Thymus (tissue), 11 donors: ENCODE measurements at regions not wholly inside any gene's neighbourhood (a gene's known extent, or its start where the extent isn't known, plus 50 kb on each side); places are given as distances from the start of the nearest gene placed in this dataset.
A peak's percentile ranks its signal among the peaks of the same experiment; 100 is the strongest.

Experiments
- DNase-seq, 9 donors: peaks; one replicate each; pipeline ENCODE4 v3.0.0-alpha.2; 2013; ENCODE audit warnings: low spot score in 9 of 9, low read depth in 6 of 9, missing footprints in 1 of 9
- H3K27ac ChIP-seq, 2 donors: one replicate each; pipeline ENCODE4 v1.5.1; 2013; ENCODE audit warnings: control low read depth in 1 of 2, low read depth in 1 of 2, low read length in 1 of 2, mild to moderate bottlenecking in 1 of 2, moderate library complexity in 1 of 2
- H3K27me3 ChIP-seq, 2 donors: one replicate each; pipeline ENCODE4 v1.5.1; 2013; ENCODE audit warnings: low read length in 1 of 2; ENCODE audit not compliant: control insufficient read depth in 2 of 2, insufficient read depth in 1 of 2
- H3K36me3 ChIP-seq, 2 donors: one replicate each; pipeline ENCODE4 v1.5.1; 2013; ENCODE audit warnings: low read length in 1 of 2, mild to moderate bottlenecking in 1 of 2, moderate library complexity in 1 of 2; ENCODE audit not compliant: control insufficient read depth in 2 of 2, insufficient read depth in 2 of 2
- H3K4me1 ChIP-seq, 2 donors: one replicate each; pipeline ENCODE4 v1.5.1; 2013; ENCODE audit warnings: low read length in 2 of 2; ENCODE audit not compliant: control insufficient read depth in 2 of 2, insufficient read depth in 2 of 2
- H3K4me3 ChIP-seq, 2 donors: one replicate each; pipeline ENCODE4 v1.5.1; 2013; ENCODE audit warnings: low read length in 2 of 2, control low read depth in 1 of 2, mild to moderate bottlenecking in 1 of 2
- H3K9me3 ChIP-seq, 2 donors: one replicate each; pipeline ENCODE4 v1.5.1; 2013; ENCODE audit warnings: low read length in 1 of 2, mild to moderate bottlenecking in 1 of 2; ENCODE audit not compliant: control insufficient read depth in 2 of 2, insufficient read depth in 1 of 2
- WGBS: extraction: QIAGEN DNeasy Blood & Tissue Kit; methylation state at CpG from one replicate; pipeline ENCODE4 v1.1.7; 2013; 5-methylcytosine and 5-hydroxymethylcytosine counted together
- donor health status: healthy.

DNA sequence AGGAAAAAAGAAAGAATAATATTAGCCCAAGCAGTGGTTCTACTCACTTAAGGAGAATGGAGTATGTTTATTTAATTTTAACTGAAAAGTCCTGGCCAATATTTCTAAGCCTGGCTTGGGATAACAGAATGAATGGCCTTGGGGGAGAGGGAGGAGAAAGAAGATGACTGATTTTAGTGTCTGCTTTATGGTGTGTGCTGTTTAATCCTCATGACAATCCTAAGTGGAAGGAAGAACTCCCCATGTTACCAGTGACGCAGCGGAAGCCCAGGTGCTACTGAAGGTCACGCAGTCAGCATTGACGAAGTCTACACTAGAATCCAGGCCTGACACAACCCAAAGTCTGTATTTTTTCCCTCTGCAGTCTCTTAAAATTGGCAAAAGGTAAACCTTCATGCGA lies 50.5 kb downstream of the PALM2AKAP2 start:
- Histone ChIP-seq H3K4me3 (no peak overlapping the region), H3K4me1 (no peaks in the 10 kb centered on the region), H3K27me3 (no peaks in the 10 kb centered on the region), H3K27ac (no peak overlapping the region), H3K36me3 (no peaks in the 10 kb centered on the region), H3K9me3 (no peaks in the 10 kb centered on the region)
- DNase-seq, result no peak
- WGBS, result 97% methylated on average over 5 of the region's 5 CpGs

DNA sequence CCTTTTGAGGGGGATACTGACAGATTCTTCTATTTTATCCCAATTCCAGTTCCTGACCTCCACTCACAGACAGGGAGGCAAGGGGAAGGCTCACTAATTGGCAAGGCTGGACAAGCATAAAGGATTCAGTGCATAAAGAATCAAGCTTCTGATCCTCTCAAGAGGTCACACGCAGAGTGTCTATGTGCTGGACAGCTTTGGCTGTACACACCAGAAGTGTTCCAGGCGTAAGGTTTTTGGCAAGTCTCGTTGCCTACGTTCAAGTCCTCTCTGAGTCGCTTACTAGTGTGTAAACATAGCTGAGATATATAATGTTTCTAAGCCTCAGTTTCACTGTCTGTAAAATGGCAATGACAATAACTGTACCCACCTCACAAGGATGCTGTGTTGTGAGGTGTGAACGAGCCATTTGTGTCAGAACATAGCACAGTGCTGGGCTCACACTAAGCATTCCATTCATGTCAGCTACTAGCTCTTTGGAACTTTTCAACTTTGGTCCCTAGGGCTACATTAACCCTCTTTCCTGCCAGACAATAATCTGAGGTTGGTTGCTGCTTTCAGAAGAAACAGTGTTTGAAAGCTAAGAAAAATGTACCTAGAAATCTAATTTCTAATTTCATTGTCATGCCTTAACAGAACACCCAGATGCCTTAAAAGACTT lies 52.1 kb downstream of the PALM2AKAP2 start:
- no peak overlapping the region for H3K27ac ChIP-seq
- no peak for DNase-seq
- H3K27me3 ChIP-seq, result no peaks in the 10 kb centered on the region
- no peaks in the 10 kb centered on the region for H3K9me3 ChIP-seq
- H3K36me3 ChIP-seq, result no peaks in the 10 kb centered on the region
- H3K4me3 ChIP-seq, result no peak overlapping the region
- no peaks in the 10 kb centered on the region for H3K4me1 ChIP-seq
- WGBS, result 95% methylated on average over 6 of the region's 6 CpGs

DNA sequence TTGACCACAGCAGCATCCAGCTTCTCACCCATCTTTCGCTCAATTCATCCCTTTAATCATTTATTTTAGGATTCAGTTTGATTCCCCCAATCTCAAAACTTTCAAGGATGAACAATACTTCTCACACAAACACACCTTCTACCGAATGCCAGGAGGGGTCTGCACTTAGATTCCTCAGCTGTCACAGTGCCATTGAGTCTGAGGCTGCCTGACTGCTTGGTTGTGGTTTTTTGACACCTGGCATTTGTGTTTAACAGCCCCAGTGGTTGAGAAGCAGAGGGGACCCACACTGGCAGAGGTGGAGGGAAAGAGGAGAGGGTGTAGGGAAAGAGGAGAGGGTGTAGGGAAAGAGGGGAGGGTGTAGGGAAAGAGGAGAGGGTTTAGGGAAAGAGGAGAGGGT lies 54.9 kb downstream of the PALM2AKAP2 start:
- WGBS, result 70% methylated on average over 2 of the region's 2 CpGs
- no peaks in the 10 kb centered on the region for H3K36me3 ChIP-seq
- H3K4me3 ChIP-seq, result no peak overlapping the region
- H3K4me1 ChIP-seq, result no peaks in the 10 kb centered on the region
- no peaks in the 10 kb centered on the region for H3K27me3 ChIP-seq
- H3K27ac ChIP-seq, result no peak overlapping the region
- no peaks in the 10 kb centered on the region for H3K9me3 ChIP-seq
- peak in 1 of 9 donors; percentile 13 for DNase-seq

DNA sequence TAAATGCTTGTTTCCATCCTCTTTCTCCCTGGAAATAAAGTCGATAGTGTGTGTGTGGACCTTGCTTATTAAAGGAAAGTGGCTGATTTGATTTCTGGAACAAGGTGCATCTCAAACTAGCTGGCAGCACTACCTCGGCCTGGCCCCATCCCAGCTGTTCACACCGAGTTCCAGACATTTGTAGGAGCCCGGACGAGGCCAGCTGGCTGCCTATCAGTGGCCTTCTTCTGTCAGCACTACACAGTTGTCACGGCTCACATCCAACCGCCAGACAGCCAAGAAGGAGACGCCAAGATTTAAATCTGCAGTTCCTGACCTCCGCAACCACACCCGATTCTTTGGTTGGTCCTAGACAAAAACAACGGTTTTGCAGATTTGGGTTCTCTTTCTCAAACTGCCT lies 63.6 kb downstream of the PALM2AKAP2 start:
- no peak for DNase-seq
- 89% methylated on average over 11 of the region's 11 CpGs for WGBS

DNA sequence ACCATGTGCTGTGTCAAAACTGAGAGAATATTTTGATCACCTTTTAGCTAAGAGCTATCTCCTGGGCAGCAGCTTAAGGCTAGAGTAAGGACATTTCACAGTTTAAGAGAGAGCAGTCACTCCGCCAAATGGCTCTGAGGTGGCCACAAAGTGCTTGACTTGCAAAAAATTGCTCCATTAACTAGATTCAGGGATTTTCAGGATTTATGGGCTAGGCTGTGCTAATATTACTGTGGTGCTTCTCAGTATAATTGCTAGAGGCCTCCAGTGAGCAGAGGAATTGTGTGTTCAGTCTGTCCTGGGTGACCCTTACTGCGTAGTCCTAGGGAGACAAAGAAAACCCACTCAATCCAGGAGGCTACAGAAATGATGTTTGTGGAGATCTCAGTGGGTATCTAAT lies 65.2 kb downstream of the PALM2AKAP2 start:
- 96% methylated on average over 2 of the region's 2 CpGs for WGBS
- DNase-seq, result no peak
- Histone ChIP-seq H3K27ac (no peak overlapping the region), H3K36me3 (no peaks in the 10 kb centered on the region), H3K4me3 (no peak overlapping the region), H3K4me1 (no peaks in the 10 kb centered on the region), H3K27me3 (peaks cover 0 to 2% of the 10 kb centered on the region in 2 donors), H3K9me3 (no peaks in the 10 kb centered on the region)

More for the DNA sequence above, 63.6 kb downstream of the PALM2AKAP2 start:
- peaks cover 0 to 2% of the 10 kb centered on the region in 2 donors for H3K27me3 ChIP-seq
- H3K27ac ChIP-seq, result no peak overlapping the region
- no peaks in the 10 kb centered on the region for H3K9me3 ChIP-seq
- no peaks in the 10 kb centered on the region for H3K4me1 ChIP-seq
- no peaks in the 10 kb centered on the region for H3K36me3 ChIP-seq
- no peak overlapping the region for H3K4me3 ChIP-seq

DNA sequence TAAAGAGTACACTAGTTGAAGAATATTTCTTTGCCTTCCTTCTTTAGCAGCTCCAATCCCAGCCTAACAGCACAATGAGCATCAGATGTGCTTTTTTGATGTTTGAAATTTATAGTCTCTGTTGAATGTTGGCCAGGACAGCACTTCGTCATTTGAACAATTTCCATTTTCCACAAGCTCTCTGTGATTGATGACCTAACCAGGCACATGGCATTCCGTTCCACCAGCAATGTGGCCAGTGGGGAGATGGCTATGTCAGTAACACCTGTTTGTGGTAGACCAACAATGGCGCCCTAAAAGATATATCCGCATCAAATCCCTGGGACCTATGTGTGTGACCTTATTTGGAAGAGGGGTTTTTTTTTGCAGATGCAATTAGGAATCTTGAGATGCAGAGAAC lies 66.8 kb downstream of the PALM2AKAP2 start:
- no peaks in the 10 kb centered on the region for H3K9me3 ChIP-seq
- no peak for DNase-seq
- WGBS, result 80% methylated on average over 4 of the region's 4 CpGs

DNA sequence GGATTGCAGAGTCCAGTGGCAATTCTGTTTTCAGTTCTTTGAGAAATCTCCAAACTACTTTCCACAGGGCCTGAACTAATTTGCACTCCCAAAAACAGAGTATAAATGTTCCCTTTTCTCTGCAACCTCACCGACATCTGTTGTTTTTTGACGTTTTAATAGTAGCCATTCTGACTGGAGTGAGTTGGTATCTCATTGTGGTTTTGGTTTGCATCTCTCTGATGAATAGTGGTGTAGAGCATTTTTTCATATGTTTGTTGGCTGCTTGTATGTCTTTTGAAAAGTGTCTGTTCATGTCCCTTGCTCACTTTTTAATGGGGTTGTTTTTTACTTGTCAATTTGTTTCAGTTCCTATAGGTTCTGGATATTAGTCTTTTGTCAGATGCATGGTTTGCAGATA lies 72.6 kb downstream of the PALM2AKAP2 start:
- Histone ChIP-seq H3K4me1 (no peaks in the 10 kb centered on the region), H3K27me3 (peaks cover 0 to 2% of the 10 kb centered on the region in 2 donors), H3K4me3 (no peak overlapping the region), H3K36me3 (no peaks in the 10 kb centered on the region), H3K27ac (no peak overlapping the region), H3K9me3 (no peaks in the 10 kb centered on the region)
- 90% methylated on average over 2 of the region's 2 CpGs for WGBS
- DNase-seq, result no peak

More for the DNA sequence above, 66.8 kb downstream of the PALM2AKAP2 start:
- no peak overlapping the region for H3K4me3 ChIP-seq
- no peak overlapping the region for H3K27ac ChIP-seq
- H3K4me1 ChIP-seq, result no peaks in the 10 kb centered on the region
- H3K27me3 ChIP-seq, result peaks cover 0 to 2% of the 10 kb centered on the region in 2 donors
- H3K36me3 ChIP-seq, result no peaks in the 10 kb centered on the region

DNA sequence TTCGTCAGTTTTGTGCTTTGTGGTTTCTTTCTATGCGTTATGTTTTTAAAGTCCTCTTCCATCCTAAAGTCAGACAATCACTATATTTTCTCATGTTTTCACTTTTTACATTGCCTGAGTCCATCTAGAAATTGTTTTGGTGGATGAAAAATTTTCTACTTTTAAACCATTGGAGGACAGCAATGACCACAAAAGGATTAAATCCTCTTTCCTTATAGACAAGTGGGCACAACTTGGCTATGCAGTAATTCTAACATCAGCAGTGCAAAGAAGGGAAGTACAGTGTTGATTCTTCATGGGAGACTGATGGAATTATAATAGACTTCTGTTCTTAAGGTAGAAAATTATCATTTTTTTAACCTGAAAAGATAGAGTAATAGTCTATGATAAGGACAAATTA lies 75.5 kb downstream of the PALM2AKAP2 start:
- Histone ChIP-seq H3K4me1 (no peaks in the 10 kb centered on the region), H3K27me3 (no peaks in the 10 kb centered on the region), H3K27ac (no peak overlapping the region), H3K36me3 (no peaks in the 10 kb centered on the region), H3K9me3 (no peaks in the 10 kb centered on the region), H3K4me3 (no peak overlapping the region)
- WGBS, result 63% methylated on average over 2 of the region's 2 CpGs
- no peak for DNase-seq

DNA sequence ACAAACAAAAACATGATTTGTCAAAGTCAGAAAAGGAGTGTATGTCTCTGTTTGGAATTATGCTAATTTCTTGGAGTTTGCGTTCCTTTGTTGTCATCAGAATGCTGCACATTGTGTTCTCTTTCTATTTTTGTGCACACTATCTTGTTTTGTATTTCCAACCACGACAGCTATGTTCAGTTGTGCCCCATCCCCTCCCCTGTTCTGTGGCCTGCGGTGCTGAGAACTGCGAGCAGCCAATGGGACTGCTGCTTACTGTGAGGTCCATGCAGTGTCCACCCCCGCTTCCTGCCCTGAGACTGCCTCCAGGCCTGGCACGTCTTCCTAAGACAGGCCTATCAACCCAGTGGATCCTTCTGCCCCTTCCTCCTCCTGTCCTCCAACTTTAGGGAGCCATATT lies 76.8 kb downstream of the PALM2AKAP2 start:
- no peak for DNase-seq
- no peak overlapping the region for H3K4me3 ChIP-seq
- H3K4me1 ChIP-seq, result no peaks in the 10 kb centered on the region
- 68% methylated on average over 6 of the region's 6 CpGs for WGBS
- no peaks in the 10 kb centered on the region for H3K9me3 ChIP-seq
- H3K27me3 ChIP-seq, result peaks cover 0 to 3% of the 10 kb centered on the region in 2 donors
- no peaks in the 10 kb centered on the region for H3K36me3 ChIP-seq
- H3K27ac ChIP-seq, result no peak overlapping the region
